Panc1 (cell line): ENCODE measurements at regions not wholly inside any gene's neighbourhood (a gene's known extent, or its start where the extent isn't known, plus 50 kb on each side); places are given as distances from the start of the nearest gene placed in this dataset.

Experiments
- ATAC-seq: fragments of 200-7000 bp; cut with Tn5 transposase; 2 replicates; pipeline ENCODE4 v1.9.1; 2020; ENCODE audit warnings: mild to moderate bottlenecking, moderate library complexity
- BruUV-seq: library from RNA; stranded (reverse); fragments of 400-500 nt; replicated peaks from 2 replicates; lab custom pipeline; 2021; lab: Mats Ljungman, UMichigan
- CTCF ChIA-PET: fragments of 300-600 bp; sonication (Branson Sonifier 250); formaldehyde crosslinking; loops from one replicate; lab custom pipeline; 2022; ENCODE audit warnings: antibody characterized with exemption; lab: Charles Lee
- POLR2A ChIA-PET: fragments of 300-600 bp; sonication (Branson Sonifier 250); formaldehyde crosslinking; loops from one replicate; lab custom pipeline; 2022; ENCODE audit warnings: antibody characterized with exemption; lab: Charles Lee
- DNase-seq: peaks from one replicate; pipeline ENCODE4 v3.0.0-alpha.2; 2010; ENCODE audit warnings: low read depth, low spot score
- H3K27ac ChIP-seq: 2 replicates; pipeline ENCODE4 v1.5.1; 2011; ENCODE audit warnings: mild to moderate bottlenecking, low read length, inconsistent platforms
- H3K27me3 ChIP-seq: fragments of 200-500 bp; sonication (Bioruptor generic); 2 replicates; pipeline ENCODE4 v1.6.0; 2014; ENCODE audit warnings: low read length, inconsistent platforms; ENCODE audit not compliant: control insufficient read depth, insufficient read depth
- H3K36me3 ChIP-seq: fragments of 200-500 bp; sonication (Bioruptor generic); 2 replicates; pipeline ENCODE4 v1.5.1; 2014; ENCODE audit warnings: inconsistent platforms, mild to moderate bottlenecking, low read length, moderate library complexity; ENCODE audit not compliant: control insufficient read depth, insufficient read depth
- H3K4me1 ChIP-seq: 2 replicates; pipeline ENCODE4 v1.5.1; 2011; ENCODE audit warnings: inconsistent platforms, mild to moderate bottlenecking, low read length, moderate library complexity; ENCODE audit not compliant: control insufficient read depth, insufficient read depth
- H3K4me3 ChIP-seq, 2 experiments: 2 replicates each; pipeline ENCODE4 v1.5.1; 2011 to 2012; ENCODE audit warnings: low read depth in 2 of 2, low read length in 2 of 2, mild to moderate bottlenecking in 2 of 2, inconsistent platforms in 1 of 2, moderate library complexity in 1 of 2
- H3K9me3 ChIP-seq: fragments of 200-500 bp; sonication (Bioruptor generic); 2 replicates; pipeline ENCODE4 v1.5.1; 2014; ENCODE audit warnings: low read depth, mild to moderate bottlenecking, inconsistent platforms, low read length, moderate library complexity; ENCODE audit not compliant: control insufficient read depth, insufficient read depth
- POLR2AphosphoS5 ChIP-seq: IDR thresholded peaks from 2 replicates; pipeline ENCODE4 v1.6.1; 2012; ENCODE audit warnings: mild to moderate bottlenecking, low read depth, low read length, moderate library complexity
- SIN3A ChIP-seq: IDR thresholded peaks from 2 replicates; pipeline ENCODE4 v1.6.1; 2012; ENCODE audit warnings: low read depth, mild to moderate bottlenecking, low read length, moderate library complexity, borderline replicate concordance; ENCODE audit not compliant: insufficient read depth
- TCF7L2 ChIP-seq: IDR thresholded peaks from 2 replicates; pipeline ENCODE4 v1.6.1; 2011; ENCODE audit warnings: mild to moderate bottlenecking, low read depth, low read length, inconsistent platforms
- in situ Hi-C: cut with HindIII; loops from 2 replicates; pipeline ENCODE4 v1.10.0; 2016; ENCODE audit warnings: low sequenced_read_pairs, low pct_unique_long_range_greater_than_20kb
- intact Hi-C: fragments of 100-400 bp; cut with micrococcal nuclease; formaldehyde crosslinking; loops from one replicate; pipeline ENCODE4 v1.10.0; 2022; ENCODE audit not compliant: unreplicated experiment
- TF ChIP-seq, protein P1 (sequence below): fragments of 450-650 bp; IDR thresholded peaks from 2 replicates; pipeline ENCODE4 v1.5.1; 2017; ENCODE audit warnings: mild to moderate bottlenecking
- TF ChIP-seq, protein P2 (sequence below), 2 experiments: IDR thresholded peaks; 2 replicates each; pipeline ENCODE4 v1.6.1; 2011 to 2012; ENCODE audit warnings: low read depth in 2 of 2, control low read depth in 1 of 2, low read length in 1 of 2, mild to moderate bottlenecking in 1 of 2, moderate library complexity in 1 of 2; ENCODE audit not compliant: insufficient read depth in 1 of 2

DNA sequence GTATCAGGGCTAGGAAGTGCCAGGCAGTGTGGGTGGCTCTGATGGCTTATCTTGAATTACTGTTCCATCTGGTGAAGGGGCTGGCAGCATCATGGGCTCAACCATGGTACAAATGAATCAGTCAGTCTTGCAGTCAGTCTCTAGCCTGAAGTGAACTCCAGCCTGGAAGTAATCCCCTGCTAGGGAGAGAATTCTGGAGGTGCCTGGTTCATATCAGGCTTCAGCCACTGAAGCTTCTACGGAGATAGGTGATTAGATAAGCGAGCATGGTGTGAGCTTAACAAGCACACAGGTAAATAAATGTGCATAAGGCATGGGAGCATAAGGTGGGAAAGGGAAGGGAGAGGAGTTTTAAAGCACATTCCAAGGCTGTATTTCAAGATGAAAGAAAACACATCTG, 541.7 kb downstream of the MBD2 start:
- H3K4me3 ChIP-seq, result no peak overlapping the region
- no peak for ATAC-seq
- no TSS peak for BruUV-seq
- H3K4me1 ChIP-seq, result no peaks in the 10 kb centered on the region
- CTCF ChIA-PET, result no interaction called here
- no peak for DNase-seq
- H3K9me3 ChIP-seq, result no peaks in the 10 kb centered on the region
- intact Hi-C loops (no loop called here), in situ Hi-C loops (no loop called here)
- no peaks in the 10 kb centered on the region for H3K36me3 ChIP-seq
- H3K27me3 ChIP-seq, result no peaks in the 10 kb centered on the region
- POLR2A ChIA-PET, result no interaction called here
- TF ChIP-seq POLR2AphosphoS5 (no peak), TCF7L2 (no peak)
- TF ChIP-seq, protein P1, sequence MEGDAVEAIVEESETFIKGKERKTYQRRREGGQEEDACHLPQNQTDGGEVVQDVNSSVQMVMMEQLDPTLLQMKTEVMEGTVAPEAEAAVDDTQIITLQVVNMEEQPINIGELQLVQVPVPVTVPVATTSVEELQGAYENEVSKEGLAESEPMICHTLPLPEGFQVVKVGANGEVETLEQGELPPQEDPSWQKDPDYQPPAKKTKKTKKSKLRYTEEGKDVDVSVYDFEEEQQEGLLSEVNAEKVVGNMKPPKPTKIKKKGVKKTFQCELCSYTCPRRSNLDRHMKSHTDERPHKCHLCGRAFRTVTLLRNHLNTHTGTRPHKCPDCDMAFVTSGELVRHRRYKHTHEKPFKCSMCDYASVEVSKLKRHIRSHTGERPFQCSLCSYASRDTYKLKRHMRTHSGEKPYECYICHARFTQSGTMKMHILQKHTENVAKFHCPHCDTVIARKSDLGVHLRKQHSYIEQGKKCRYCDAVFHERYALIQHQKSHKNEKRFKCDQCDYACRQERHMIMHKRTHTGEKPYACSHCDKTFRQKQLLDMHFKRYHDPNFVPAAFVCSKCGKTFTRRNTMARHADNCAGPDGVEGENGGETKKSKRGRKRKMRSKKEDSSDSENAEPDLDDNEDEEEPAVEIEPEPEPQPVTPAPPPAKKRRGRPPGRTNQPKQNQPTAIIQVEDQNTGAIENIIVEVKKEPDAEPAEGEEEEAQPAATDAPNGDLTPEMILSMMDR, result no peak
- H3K27ac ChIP-seq, result no peak overlapping the region

DNA sequence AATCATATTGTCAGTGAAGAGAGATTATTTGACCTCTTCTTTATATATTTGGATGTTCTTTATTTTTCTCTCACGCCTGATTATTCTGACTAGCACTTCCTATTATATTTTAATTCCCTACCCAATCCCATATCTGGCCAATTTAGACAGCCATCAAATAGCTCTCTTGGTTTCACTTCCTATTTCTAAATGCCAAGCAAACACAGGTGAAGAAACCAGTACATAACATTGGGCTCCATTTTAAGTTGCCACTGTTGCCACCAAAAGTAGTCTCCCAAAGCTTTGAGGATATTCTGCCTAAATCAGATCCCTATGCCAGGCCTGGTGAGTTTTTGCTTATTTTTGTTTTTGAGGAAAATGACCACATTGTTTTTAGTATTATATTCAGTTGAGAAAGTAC, 547.0 kb downstream of the MBD2 start:
- no peak overlapping the region for H3K27ac ChIP-seq
- in situ Hi-C loops (no loop called here), intact Hi-C loops (no loop called here)
- no TSS peak for BruUV-seq
- ATAC-seq (no peak), DNase-seq (no peak)
- POLR2A ChIA-PET, result no interaction called here
- H3K9me3 ChIP-seq, result no peaks in the 10 kb centered on the region
- H3K4me1 ChIP-seq, result no peaks in the 10 kb centered on the region
- no peak overlapping the region for H3K4me3 ChIP-seq
- H3K36me3 ChIP-seq, result no peaks in the 10 kb centered on the region
- CTCF ChIA-PET, result no interaction called here
- H3K27me3 ChIP-seq, result no peaks in the 10 kb centered on the region
- TF ChIP-seq POLR2AphosphoS5, result no peak
- TF ChIP-seq, protein P2, sequence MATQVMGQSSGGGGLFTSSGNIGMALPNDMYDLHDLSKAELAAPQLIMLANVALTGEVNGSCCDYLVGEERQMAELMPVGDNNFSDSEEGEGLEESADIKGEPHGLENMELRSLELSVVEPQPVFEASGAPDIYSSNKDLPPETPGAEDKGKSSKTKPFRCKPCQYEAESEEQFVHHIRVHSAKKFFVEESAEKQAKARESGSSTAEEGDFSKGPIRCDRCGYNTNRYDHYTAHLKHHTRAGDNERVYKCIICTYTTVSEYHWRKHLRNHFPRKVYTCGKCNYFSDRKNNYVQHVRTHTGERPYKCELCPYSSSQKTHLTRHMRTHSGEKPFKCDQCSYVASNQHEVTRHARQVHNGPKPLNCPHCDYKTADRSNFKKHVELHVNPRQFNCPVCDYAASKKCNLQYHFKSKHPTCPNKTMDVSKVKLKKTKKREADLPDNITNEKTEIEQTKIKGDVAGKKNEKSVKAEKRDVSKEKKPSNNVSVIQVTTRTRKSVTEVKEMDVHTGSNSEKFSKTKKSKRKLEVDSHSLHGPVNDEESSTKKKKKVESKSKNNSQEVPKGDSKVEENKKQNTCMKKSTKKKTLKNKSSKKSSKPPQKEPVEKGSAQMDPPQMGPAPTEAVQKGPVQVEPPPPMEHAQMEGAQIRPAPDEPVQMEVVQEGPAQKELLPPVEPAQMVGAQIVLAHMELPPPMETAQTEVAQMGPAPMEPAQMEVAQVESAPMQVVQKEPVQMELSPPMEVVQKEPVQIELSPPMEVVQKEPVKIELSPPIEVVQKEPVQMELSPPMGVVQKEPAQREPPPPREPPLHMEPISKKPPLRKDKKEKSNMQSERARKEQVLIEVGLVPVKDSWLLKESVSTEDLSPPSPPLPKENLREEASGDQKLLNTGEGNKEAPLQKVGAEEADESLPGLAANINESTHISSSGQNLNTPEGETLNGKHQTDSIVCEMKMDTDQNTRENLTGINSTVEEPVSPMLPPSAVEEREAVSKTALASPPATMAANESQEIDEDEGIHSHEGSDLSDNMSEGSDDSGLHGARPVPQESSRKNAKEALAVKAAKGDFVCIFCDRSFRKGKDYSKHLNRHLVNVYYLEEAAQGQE (IDR thresholded peaks at IDR 0.05; ENCODE audit: insufficient read depth in 1 of 2, low read depth in 2 of 2, low read length in 1 of 2), result no peak
- TF ChIP-seq, protein P1, result no peak
- TF ChIP-seq SIN3A, result no peak
- no peak for TF ChIP-seq TCF7L2

DNA sequence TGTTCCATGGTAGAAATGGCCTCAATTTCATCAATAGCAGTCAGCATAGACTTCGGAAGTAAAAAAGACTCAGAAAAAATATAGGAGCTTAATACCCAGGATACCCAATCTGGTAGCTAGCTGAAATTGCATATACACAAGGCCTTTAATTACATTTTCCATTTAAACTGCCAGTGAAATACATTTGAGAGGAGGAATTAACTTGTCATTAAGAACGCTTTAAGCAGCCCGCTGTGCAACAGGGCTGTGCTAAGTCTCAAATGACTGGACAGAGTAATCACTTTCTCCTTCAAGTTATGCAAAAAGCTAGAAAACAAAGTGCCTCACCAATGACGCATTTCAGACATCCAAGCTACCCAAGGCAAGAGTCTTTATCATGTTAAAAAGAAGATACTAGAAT, 558.8 kb downstream of the MBD2 start:
- in situ Hi-C loops (no loop called here), intact Hi-C loops (no loop called here)
- ATAC-seq (no peak), DNase-seq (no peak)
- POLR2A ChIA-PET, result no interaction called here
- Histone ChIP-seq H3K27me3 (no peaks in the 10 kb centered on the region), H3K4me3 (no peak overlapping the region), H3K36me3 (no peaks in the 10 kb centered on the region), H3K9me3 (no peaks in the 10 kb centered on the region), H3K27ac (no peak overlapping the region), H3K4me1 (no peaks in the 10 kb centered on the region)
- TF ChIP-seq, protein P1, result no peak
- TF ChIP-seq SIN3A, result no peak
- TF ChIP-seq POLR2AphosphoS5, result no peak
- TF ChIP-seq, protein P2 (IDR thresholded peaks at IDR 0.05; ENCODE audit: insufficient read depth in 1 of 2, low read depth in 2 of 2, low read length in 1 of 2), result no peak
- TF ChIP-seq TCF7L2, result no peak
- BruUV-seq, result no TSS peak
- CTCF ChIA-PET, result no interaction called here
